Stimulated activated CD4-positive, alpha-beta T cell treated with anti-CD3 and anti-CD28 coated beads, Interleukin-4, amount 100 ng/mL, for 48 hours (primary cell): ENCODE measurements at regions not wholly inside any gene's neighbourhood (a gene's known extent, or its start where the extent isn't known, plus 50 kb on each side); places are given as distances from the start of the nearest gene placed in this dataset.
"Not testable (repeated sequence)": the region's sequence is repeated elsewhere in the genome, so short reads cannot be mapped to it uniquely, and the experiment has no call there.

Source experiments
- DNase-seq, 2 donors: peaks; one replicate each; pipeline ENCODE4 v3.0.0-alpha.2; 2020; ENCODE audit warnings: low read depth in 2 of 2

GRCh38 chr2:22355816-22356433, 1029.1 kb upstream of the KLHL29 start:
- DNase-seq: peak; percentile 4 to 36

GRCh38 chr2:22359071-22359672, 1025.8 kb upstream of the KLHL29 start:
- no peak for DNase-seq

GRCh38 chr2:22360735-22361374, 1024.1 kb upstream of the KLHL29 start:
- DNase-seq: no peak

GRCh38 chr2:22361571-22361970, 1023.4 kb upstream of the KLHL29 start:
- no peak for DNase-seq

GRCh38 chr2:22375096-22375495, 1009.9 kb upstream of the KLHL29 start:
- DNase-seq: no peak

- no peak for DNase-seq
Measured at GRCh38 chr2:22377268-22377667, 1007.7 kb upstream of the KLHL29 start.

- no peak for DNase-seq
Measured at GRCh38 chr2:22382479-22383169, 1002.4 kb upstream of the KLHL29 start.

GRCh38 chr2:22397847-22398246, 987.1 kb upstream of the KLHL29 start:
- DNase-seq: no peak

- DNase-seq: no peak
Measured at GRCh38 chr2:22403748-22404147, 981.2 kb upstream of the KLHL29 start.

GRCh38 chr2:22406625-22407024, 978.4 kb upstream of the KLHL29 start:
- DNase-seq: no peak

- no peak for DNase-seq
Measured at GRCh38 chr2:22420076-22420475, 964.9 kb upstream of the KLHL29 start.

- no peak for DNase-seq
Measured at GRCh38 chr2:22442051-22442450, 942.9 kb upstream of the KLHL29 start.

GRCh38 chr2:22444281-22444680, 940.7 kb upstream of the KLHL29 start:
- no peak for DNase-seq

- no peak for DNase-seq
Measured at GRCh38 chr2:22449696-22450095, 935.3 kb upstream of the KLHL29 start.

- no peak for DNase-seq
Measured at GRCh38 chr2:22450831-22451230, 934.1 kb upstream of the KLHL29 start.

GRCh38 chr2:22454826-22455485, 930.0 kb upstream of the KLHL29 start:
- no peak for DNase-seq

- DNase-seq: no peak
Measured at GRCh38 chr2:22458440-22458839, 926.5 kb upstream of the KLHL29 start.

GRCh38 chr2:22475103-22475502, 909.9 kb upstream of the KLHL29 start:
- DNase-seq: not testable (repeated sequence)

GRCh38 chr2:22478329-22478728, 906.6 kb upstream of the KLHL29 start:
- no peak for DNase-seq

- no peak for DNase-seq
Measured at GRCh38 chr2:22481486-22482259, 903.3 kb upstream of the KLHL29 start.

GRCh38 chr2:22483036-22483435, 901.9 kb upstream of the KLHL29 start:
- no peak for DNase-seq
